Activated CD4-positive, alpha-beta T cell treated with anti-CD3 and anti-CD28 coated beads, Interleukin-2, amount 50 U/mL, for 4 hours (primary cell): ENCODE measurements at regions not wholly inside any gene's neighbourhood (a gene's known extent, or its start where the extent isn't known, plus 50 kb on each side); places are given as distances from the start of the nearest gene placed in this dataset.
"Not testable (repeated sequence)": the region's sequence is repeated elsewhere in the genome, so short reads cannot be mapped to it uniquely, and the experiment has no call there.

Experiments used
- DNase-seq, 2 experiments: peaks; one replicate each; pipeline ENCODE4 v3.0.0-alpha.2; 2020

- no peak for DNase-seq
Measured at GRCh38 chr13:66237411-66238062, 992.6 kb downstream of the PCDH9 start.

- DNase-seq: no peak
Measured at GRCh38 chr13:66234159-66234558, 996.0 kb downstream of the PCDH9 start.

- not testable (repeated sequence) for DNase-seq
Measured at GRCh38 chr13:66231958-66232357, 998.2 kb downstream of the PCDH9 start.

GRCh38 chr13:66225072-66225471 lies 1005.1 kb downstream of the PCDH9 start:
- DNase-seq: no peak

GRCh38 chr13:66224663-66225062 lies 1005.5 kb downstream of the PCDH9 start:
- no peak for DNase-seq

GRCh38 chr13:66222926-66223325 lies 1007.2 kb downstream of the PCDH9 start:
- no peak for DNase-seq

GRCh38 chr13:66222127-66222526 lies 1008.0 kb downstream of the PCDH9 start:
- DNase-seq: no peak

GRCh38 chr13:66219506-66219905 lies 1010.6 kb downstream of the PCDH9 start:
- DNase-seq: no peak

- no peak for DNase-seq
Measured at GRCh38 chr13:66218583-66218982, 1011.6 kb downstream of the PCDH9 start.

GRCh38 chr13:66216728-66217127 lies 1013.4 kb downstream of the PCDH9 start:
- DNase-seq: no peak

- no peak for DNase-seq
Measured at GRCh38 chr13:66214467-66214866, 1015.7 kb downstream of the PCDH9 start.

- no peak for DNase-seq
Measured at GRCh38 chr13:66212511-66212910, 1017.6 kb downstream of the PCDH9 start.

GRCh38 chr13:66210677-66211076 lies 1019.5 kb downstream of the PCDH9 start:
- DNase-seq: no peak

- no peak for DNase-seq
Measured at GRCh38 chr13:66208589-66208988, 1021.5 kb downstream of the PCDH9 start.

- no peak for DNase-seq
Measured at GRCh38 chr13:66207610-66208009, 1022.5 kb downstream of the PCDH9 start.

- DNase-seq: no peak
Measured at GRCh38 chr13:66205807-66206206, 1024.3 kb downstream of the PCDH9 start.

GRCh38 chr13:66200555-66200954 lies 1029.6 kb downstream of the PCDH9 start:
- no peak for DNase-seq

- DNase-seq: no peak
Measured at GRCh38 chr13:66195238-66195637, 1034.9 kb downstream of the PCDH9 start.

GRCh38 chr13:66189986-66190385 lies 1040.2 kb downstream of the PCDH9 start:
- no peak for DNase-seq

GRCh38 chr13:66180836-66181235 lies 1049.3 kb downstream of the PCDH9 start:
- no peak for DNase-seq

- DNase-seq: no peak
Measured at GRCh38 chr13:66171920-66172319, 1058.2 kb downstream of the PCDH9 start.

- no peak for DNase-seq
Measured at GRCh38 chr13:66162470-66162869, 1067.7 kb downstream of the PCDH9 start.

GRCh38 chr13:66159511-66159910 lies 1070.6 kb downstream of the PCDH9 start:
- no peak for DNase-seq

- no peak for DNase-seq
Measured at GRCh38 chr13:66154976-66155375, 1075.2 kb downstream of the PCDH9 start.

GRCh38 chr13:66154354-66154753 lies 1075.8 kb downstream of the PCDH9 start:
- no peak for DNase-seq
